Vagina (tissue), 2 donors: ENCODE measurements at regions not wholly inside any gene's neighbourhood (a gene's known extent, or its start where the extent isn't known, plus 50 kb on each side); places are given as distances from the start of the nearest gene placed in this dataset.

Source experiments
- DNase-seq, 2 donors: peaks; one replicate each; pipeline ENCODE4 v3.0.0-alpha.2; 2017; ENCODE audit errors: extremely low spot score in 2 of 2
- H3K27ac ChIP-seq: fragments of 200-600 bp; sonication (generic); one replicate; pipeline ENCODE4 v1.5.1; 2019
- H3K27me3 ChIP-seq: fragments of 200-600 bp; sonication (generic); one replicate; pipeline ENCODE4 v1.5.1; 2019
- H3K36me3 ChIP-seq, 2 donors: fragments of 200-600 bp; sonication (generic); one replicate each; pipeline ENCODE4 v1.5.1; 2017 to 2019
- H3K4me1 ChIP-seq: fragments of 200-600 bp; sonication (generic); one replicate; pipeline ENCODE4 v1.5.1; 2019
- H3K4me3 ChIP-seq, 2 donors: fragments of 200-600 bp; sonication (generic); 1 replicate in 1 of 2; 2 replicates in 1 of 2; pipeline ENCODE4 v1.5.1; 2016 to 2019
- H3K9me3 ChIP-seq: fragments of 200-600 bp; sonication (generic); one replicate; pipeline ENCODE4 v1.5.1; 2019
- POLR2A ChIP-seq, 2 donors: fragments of 450-650 bp; IDR thresholded peaks; one replicate each; pipeline ENCODE4 v1.6.1; 2017; ENCODE audit warnings: antibody characterized with exemption in 2 of 2, mild to moderate bottlenecking in 2 of 2, moderate library complexity in 2 of 2
- POLR2AphosphoS5 ChIP-seq, 2 donors: sonication (generic); formaldehyde crosslinking; IDR thresholded peaks; one replicate each; pipeline ENCODE4 v1.9.0; 2017; ENCODE audit warnings: antibody characterized with exemption in 2 of 2, mild to moderate bottlenecking in 2 of 2, low read depth in 1 of 2; ENCODE audit not compliant: insufficient read depth in 1 of 2
- intact Hi-C: fragments of 100-400 bp; cut with DNase I; formaldehyde crosslinking; loops from one replicate; pipeline ENCODE4 v1.15.1; 2023
- TF ChIP-seq, protein P1 (sequence below), 3 experiments: fragments of 450-650 bp in 2 of 3; fragments of 200-600 bp in 1 of 3; sonication (generic) in 1 of 3; IDR thresholded peaks; one replicate each; pipeline ENCODE4 v1.5.1; 2017 to 2019; ENCODE audit warnings: antibody characterized with exemption in 3 of 3, mild to moderate bottlenecking in 2 of 3, moderate library complexity in 2 of 3

GRCh38 chr2:236763857-236764256 lies 194.2 kb downstream of the ACKR3 start:
- intact Hi-C loops: no loop called here
- no peaks in the 10 kb centered on the region for H3K27me3 ChIP-seq
- no peak overlapping the region for H3K4me3 ChIP-seq
- TF ChIP-seq POLR2AphosphoS5 (IDR thresholded peaks at IDR 0.05; ENCODE audit: insufficient read depth in 1 of 2, low read depth in 1 of 2) (no peak), POLR2A (IDR thresholded peaks at IDR 0.05) (no peak)
- TF ChIP-seq, protein P1, sequence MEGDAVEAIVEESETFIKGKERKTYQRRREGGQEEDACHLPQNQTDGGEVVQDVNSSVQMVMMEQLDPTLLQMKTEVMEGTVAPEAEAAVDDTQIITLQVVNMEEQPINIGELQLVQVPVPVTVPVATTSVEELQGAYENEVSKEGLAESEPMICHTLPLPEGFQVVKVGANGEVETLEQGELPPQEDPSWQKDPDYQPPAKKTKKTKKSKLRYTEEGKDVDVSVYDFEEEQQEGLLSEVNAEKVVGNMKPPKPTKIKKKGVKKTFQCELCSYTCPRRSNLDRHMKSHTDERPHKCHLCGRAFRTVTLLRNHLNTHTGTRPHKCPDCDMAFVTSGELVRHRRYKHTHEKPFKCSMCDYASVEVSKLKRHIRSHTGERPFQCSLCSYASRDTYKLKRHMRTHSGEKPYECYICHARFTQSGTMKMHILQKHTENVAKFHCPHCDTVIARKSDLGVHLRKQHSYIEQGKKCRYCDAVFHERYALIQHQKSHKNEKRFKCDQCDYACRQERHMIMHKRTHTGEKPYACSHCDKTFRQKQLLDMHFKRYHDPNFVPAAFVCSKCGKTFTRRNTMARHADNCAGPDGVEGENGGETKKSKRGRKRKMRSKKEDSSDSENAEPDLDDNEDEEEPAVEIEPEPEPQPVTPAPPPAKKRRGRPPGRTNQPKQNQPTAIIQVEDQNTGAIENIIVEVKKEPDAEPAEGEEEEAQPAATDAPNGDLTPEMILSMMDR (IDR thresholded peaks at IDR 0.05): no peak
- H3K27ac ChIP-seq: no peak overlapping the region
- H3K9me3 ChIP-seq: no peaks in the 10 kb centered on the region
- DNase-seq: no peak
- peaks cover 11% of the 10 kb centered on the region for H3K4me1 ChIP-seq
- H3K36me3 ChIP-seq: no peaks in the 10 kb centered on the region

DNA sequence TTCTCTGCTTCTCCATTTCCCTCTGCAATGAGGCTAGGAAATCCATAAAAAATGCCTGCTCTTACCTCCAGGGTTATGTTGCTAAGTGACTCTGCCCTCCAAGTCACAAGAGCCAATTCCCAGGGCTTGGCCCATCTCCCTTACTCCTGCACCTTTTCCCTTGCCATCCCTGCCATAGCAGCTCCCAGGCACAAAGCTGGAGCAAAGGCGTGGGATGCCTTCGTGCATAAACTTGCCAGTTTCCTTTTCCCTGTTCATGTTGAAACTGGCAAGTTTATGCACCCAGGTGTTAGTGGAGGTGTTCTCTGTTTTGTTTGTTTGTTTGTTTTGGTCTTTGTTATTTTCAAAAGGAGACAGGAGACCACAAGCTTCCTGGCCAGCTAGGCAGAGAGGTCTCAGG lies 195.1 kb downstream of the ACKR3 start:
- Histone ChIP-seq H3K4me1 (peaks cover 15% of the 10 kb centered on the region), H3K36me3 (no peaks in the 10 kb centered on the region), H3K27ac (no peak overlapping the region), H3K9me3 (no peaks in the 10 kb centered on the region), H3K4me3 (no peak overlapping the region), H3K27me3 (no peaks in the 10 kb centered on the region)
- TF ChIP-seq, protein P1 (IDR thresholded peaks at IDR 0.05): no peak
- TF ChIP-seq POLR2AphosphoS5 (IDR thresholded peaks at IDR 0.05; ENCODE audit: insufficient read depth in 1 of 2, low read depth in 1 of 2) (no peak), POLR2A (IDR thresholded peaks at IDR 0.05) (no peak)
- DNase-seq: no peak
- intact Hi-C loops: no loop called here

DNA sequence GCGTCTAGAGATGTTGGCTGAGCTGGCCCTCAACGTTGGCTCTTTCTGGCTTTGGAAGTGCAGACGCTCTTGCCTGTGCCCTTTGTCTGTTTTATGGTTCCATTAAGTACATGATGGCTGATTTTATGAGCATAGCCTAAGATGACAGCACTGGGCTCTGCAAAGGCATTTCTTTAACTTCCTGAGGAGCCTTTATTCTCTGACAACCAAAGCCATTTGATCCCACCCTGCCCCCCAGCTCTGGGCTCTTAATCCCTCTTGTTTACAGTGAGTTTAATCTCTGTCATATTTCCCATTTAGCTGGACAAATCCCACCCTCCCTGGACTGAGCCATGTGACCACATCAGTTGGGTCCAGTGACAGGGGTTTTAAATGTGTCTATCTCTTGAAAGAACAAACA lies 195.9 kb downstream of the ACKR3 start:
- no peak overlapping the region for H3K4me3 ChIP-seq
- no peaks in the 10 kb centered on the region for H3K27me3 ChIP-seq
- DNase-seq: no peak
- H3K27ac ChIP-seq: no peak overlapping the region
- no peaks in the 10 kb centered on the region for H3K36me3 ChIP-seq
- H3K4me1 ChIP-seq: peaks cover 18% of the 10 kb centered on the region
- intact Hi-C loops: no loop called here
- TF ChIP-seq POLR2A (IDR thresholded peaks at IDR 0.05): no peak
- TF ChIP-seq, protein P1 (IDR thresholded peaks at IDR 0.05): no peak
- TF ChIP-seq POLR2AphosphoS5 (IDR thresholded peaks at IDR 0.05; ENCODE audit: insufficient read depth in 1 of 2, low read depth in 1 of 2): no peak
- no peaks in the 10 kb centered on the region for H3K9me3 ChIP-seq

- H3K4me1 ChIP-seq: peaks cover 18% of the 10 kb centered on the region
- intact Hi-C loops: no loop called here
- H3K9me3 ChIP-seq: no peaks in the 10 kb centered on the region
- TF ChIP-seq POLR2AphosphoS5 (IDR thresholded peaks at IDR 0.05; ENCODE audit: insufficient read depth in 1 of 2, low read depth in 1 of 2): no peak
- TF ChIP-seq, protein P1 (IDR thresholded peaks at IDR 0.05): no peak
- TF ChIP-seq POLR2A (IDR thresholded peaks at IDR 0.05): no peak
- no peaks in the 10 kb centered on the region for H3K36me3 ChIP-seq
- no peak for DNase-seq
- H3K4me3 ChIP-seq: no peak overlapping the region
- H3K27ac ChIP-seq: no peak overlapping the region
- no peaks in the 10 kb centered on the region for H3K27me3 ChIP-seq
These were observed 197.2 kb downstream of the ACKR3 start for GRCh38 chr2:236766850-236767249.

GRCh38 chr2:236767941-236768340 lies 198.3 kb downstream of the ACKR3 start:
- Histone ChIP-seq H3K27ac (no peak overlapping the region), H3K9me3 (no peaks in the 10 kb centered on the region), H3K4me1 (peaks cover 18% of the 10 kb centered on the region), H3K36me3 (no peaks in the 10 kb centered on the region), H3K27me3 (no peaks in the 10 kb centered on the region), H3K4me3 (no peak overlapping the region)
- no peak for DNase-seq
- TF ChIP-seq POLR2A (IDR thresholded peaks at IDR 0.05) (no peak), POLR2AphosphoS5 (IDR thresholded peaks at IDR 0.05; ENCODE audit: insufficient read depth in 1 of 2, low read depth in 1 of 2) (no peak)
- TF ChIP-seq, protein P1 (IDR thresholded peaks at IDR 0.05): no peak
- intact Hi-C loops: no loop called here
